Mammary epithelial cell (primary cell): ENCODE measurements at regions not wholly inside any gene's neighbourhood (a gene's known extent, or its start where the extent isn't known, plus 50 kb on each side); places are given as distances from the start of the nearest gene placed in this dataset.

ENCODE experiments used
- EZH2 ChIP-seq: IDR thresholded peaks from 2 replicates; pipeline ENCODE4 v1.6.1; 2012; ENCODE audit warnings: low read length, inconsistent platforms, borderline replicate concordance
- TF ChIP-seq, protein P1 (sequence below), 2 donors: IDR thresholded peaks in 1 of 2; conservative IDR thresholded peaks in 1 of 2; 2 replicates each; pipeline ENCODE4 v1.5.1; 2011 to 2012; ENCODE audit warnings: inconsistent platforms in 2 of 2, low read length in 2 of 2, mild to moderate bottlenecking in 2 of 2, control low read depth in 1 of 2, low read depth in 1 of 2; ENCODE audit not compliant: insufficient read depth in 1 of 2; ENCODE audit errors: extremely low read depth in 1 of 2

DNA sequence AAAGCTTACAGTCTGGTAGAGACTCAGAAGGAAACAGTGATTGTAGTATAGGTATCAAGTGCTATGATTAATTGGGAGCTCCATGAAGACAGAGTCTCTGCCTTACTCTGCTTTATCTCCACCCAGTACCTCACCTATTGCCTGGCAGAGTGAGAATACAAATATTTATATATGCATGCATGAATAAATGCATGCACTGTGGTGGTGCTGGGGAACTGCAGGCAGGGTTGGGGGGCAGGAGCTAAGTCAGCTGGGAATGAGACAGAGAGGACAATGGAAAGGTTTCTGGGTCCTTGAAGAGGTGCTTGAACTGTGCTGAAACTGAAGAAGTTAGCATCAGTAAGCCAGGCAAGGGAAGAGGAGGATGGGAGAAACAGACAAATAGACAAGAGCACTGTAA, 80.8 kb upstream of the PPP2R2B start:
- TF ChIP-seq, protein P1, sequence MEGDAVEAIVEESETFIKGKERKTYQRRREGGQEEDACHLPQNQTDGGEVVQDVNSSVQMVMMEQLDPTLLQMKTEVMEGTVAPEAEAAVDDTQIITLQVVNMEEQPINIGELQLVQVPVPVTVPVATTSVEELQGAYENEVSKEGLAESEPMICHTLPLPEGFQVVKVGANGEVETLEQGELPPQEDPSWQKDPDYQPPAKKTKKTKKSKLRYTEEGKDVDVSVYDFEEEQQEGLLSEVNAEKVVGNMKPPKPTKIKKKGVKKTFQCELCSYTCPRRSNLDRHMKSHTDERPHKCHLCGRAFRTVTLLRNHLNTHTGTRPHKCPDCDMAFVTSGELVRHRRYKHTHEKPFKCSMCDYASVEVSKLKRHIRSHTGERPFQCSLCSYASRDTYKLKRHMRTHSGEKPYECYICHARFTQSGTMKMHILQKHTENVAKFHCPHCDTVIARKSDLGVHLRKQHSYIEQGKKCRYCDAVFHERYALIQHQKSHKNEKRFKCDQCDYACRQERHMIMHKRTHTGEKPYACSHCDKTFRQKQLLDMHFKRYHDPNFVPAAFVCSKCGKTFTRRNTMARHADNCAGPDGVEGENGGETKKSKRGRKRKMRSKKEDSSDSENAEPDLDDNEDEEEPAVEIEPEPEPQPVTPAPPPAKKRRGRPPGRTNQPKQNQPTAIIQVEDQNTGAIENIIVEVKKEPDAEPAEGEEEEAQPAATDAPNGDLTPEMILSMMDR (conservative IDR thresholded peaks at IDR 0.05 in 1 of 2, IDR thresholded peaks at IDR 0.05 in 1 of 2; ENCODE audit: extremely low read depth in 1 of 2, insufficient read depth in 1 of 2, low read depth in 1 of 2, low read length in 2 of 2), result no peak
- no peak for TF ChIP-seq EZH2
